Right cardiac atrium (tissue), 5 donors: ENCODE measurements at regions not wholly inside any gene's neighbourhood (a gene's known extent, or its start where the extent isn't known, plus 50 kb on each side); places are given as distances from the start of the nearest gene placed in this dataset.
"Not testable (repeated sequence)": the region's sequence is repeated elsewhere in the genome, so short reads cannot be mapped to it uniquely, and the experiment has no call there.

ENCODE experiments used
- ATAC-seq, 2 donors: fragments of 200-7000 bp; cut with Tn5 transposase; one replicate each; pipeline versions ENCODE4 v1.8.0 to v1.9.1; 2020; ENCODE audit warnings: moderate library complexity in 2 of 2, mild to moderate bottlenecking in 1 of 2
- DNase-seq, 3 donors: peaks; one replicate each; pipeline ENCODE4 v3.0.0-alpha.2; 2020
- H3K27ac ChIP-seq: one replicate; pipeline ENCODE4 v1.5.1; 2013; ENCODE audit warnings: mild to moderate bottlenecking, low read length, control low read depth, moderate library complexity
- H3K27me3 ChIP-seq: one replicate; pipeline ENCODE4 v1.6.1; 2013; ENCODE audit not compliant: control insufficient read depth, insufficient read depth
- H3K4me1 ChIP-seq: one replicate; pipeline ENCODE4 v1.6.1; 2013; ENCODE audit warnings: low read length; ENCODE audit not compliant: control insufficient read depth, insufficient read depth
- H3K4me3 ChIP-seq: one replicate; pipeline ENCODE4 v1.5.1; 2013; ENCODE audit warnings: low read length, control low read depth
- H3K9me3 ChIP-seq: one replicate; pipeline ENCODE4 v1.6.1; 2013; ENCODE audit warnings: low read length; ENCODE audit not compliant: control insufficient read depth
- WGBS: extraction: QIAGEN DNeasy Blood & Tissue Kit; methylation state at CpG from one replicate; pipeline ENCODE4 v1.1.7; 2013; 5-methylcytosine and 5-hydroxymethylcytosine counted together
- intact Hi-C, 4 donors: fragments of 100-400 bp; cut with DNase I; formaldehyde crosslinking; loops; one replicate each; pipeline versions ENCODE4 v1.11.0 to v1.14.0; 2022 to 2023
- donor health status: healthy with polysubstance abuse.
- donor health status: DM: no; HTN: yes; CAD: no.
- donor health status: DM: no; HTN: no; CAD: no.
- donor health status: DM: no; HTN: yes; CAD: no; lungs with severe emphysema.
- donor health status: DM: yes; HTN: yes; CAD: no.

DNA sequence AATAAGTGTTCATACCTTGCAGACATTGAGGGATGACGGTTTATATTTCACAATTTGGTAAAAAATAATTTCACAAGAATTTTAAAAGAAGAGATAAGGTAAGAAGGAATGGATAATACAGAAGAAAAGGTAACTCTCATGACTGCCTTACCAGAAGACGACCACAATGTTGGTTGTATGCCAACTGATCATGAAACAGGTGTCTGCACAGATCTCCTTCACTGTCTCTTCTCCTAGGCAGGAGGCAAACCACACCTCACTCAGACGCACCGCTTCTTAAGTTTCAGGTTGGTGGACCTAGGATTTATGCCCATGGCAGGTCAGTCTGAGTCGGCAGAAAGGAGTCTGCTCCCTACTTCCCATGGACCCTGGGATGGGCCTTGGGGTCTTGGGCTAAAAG lies 177.2 kb downstream of the VSIG4 start:
- Histone ChIP-seq H3K27ac (no peak overlapping the region), H3K4me3 (no peak overlapping the region), H3K4me1 (no peaks in the 10 kb centered on the region), H3K27me3 (no peaks in the 10 kb centered on the region), H3K9me3 (no peaks in the 10 kb centered on the region)
- DNase-seq (no peak), ATAC-seq (no peak)
- WGBS: 92% methylated on average over 5 of the region's 5 CpGs
- intact Hi-C loops: no loop called here

DNA sequence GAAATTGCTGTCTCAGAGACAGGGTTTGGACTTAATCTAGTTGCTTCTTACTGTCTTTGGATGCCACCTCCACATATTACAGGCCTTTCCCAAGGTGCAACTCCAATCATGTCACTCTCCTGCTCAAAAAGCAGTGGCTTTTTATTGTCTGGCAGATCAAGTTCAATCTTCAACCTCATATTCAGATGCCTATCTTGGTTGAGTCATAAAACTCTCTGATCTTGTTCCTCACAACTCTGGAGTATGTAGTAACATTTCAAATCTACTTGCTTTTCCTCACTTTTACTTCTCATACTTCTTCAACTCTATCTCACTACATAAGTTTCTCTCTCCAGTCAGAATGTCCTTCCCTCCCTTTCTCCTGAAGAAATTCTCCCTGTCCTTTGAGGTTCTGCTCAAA lies 180.6 kb downstream of the VSIG4 start:
- intact Hi-C loops: no loop called here
- Histone ChIP-seq H3K27ac (no peak overlapping the region), H3K9me3 (no peaks in the 10 kb centered on the region), H3K4me1 (no peaks in the 10 kb centered on the region), H3K27me3 (no peaks in the 10 kb centered on the region), H3K4me3 (no peak overlapping the region)
- ATAC-seq (no peak), DNase-seq (no peak)

DNA sequence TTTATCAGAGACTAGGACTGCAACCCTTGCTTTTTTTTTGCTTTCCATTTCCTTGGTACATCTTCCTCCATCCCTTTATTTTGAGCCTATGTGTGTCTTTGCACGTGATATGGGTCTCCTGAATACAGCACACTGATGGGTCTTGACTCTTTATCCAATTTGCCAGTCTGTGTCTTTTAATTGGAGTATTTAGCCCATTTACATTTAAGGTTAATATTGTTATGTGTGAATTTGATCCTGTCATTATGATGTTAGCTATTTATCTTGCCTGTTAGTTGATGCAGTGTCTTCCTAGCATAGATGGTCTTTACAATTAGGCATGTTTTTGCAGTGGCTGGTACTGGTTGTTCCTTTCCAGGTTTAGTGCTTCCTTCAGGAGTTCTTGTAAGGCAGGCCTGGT lies 185.4 kb downstream of the VSIG4 start:
- ATAC-seq, H3K9me3 ChIP-seq, DNase-seq, intact Hi-C loops, H3K4me1 ChIP-seq, H3K4me3 ChIP-seq, H3K27me3 ChIP-seq, H3K27ac ChIP-seq: not testable (repeated sequence)
- 75% methylated on average over 1 of the region's 1 CpG for WGBS

DNA sequence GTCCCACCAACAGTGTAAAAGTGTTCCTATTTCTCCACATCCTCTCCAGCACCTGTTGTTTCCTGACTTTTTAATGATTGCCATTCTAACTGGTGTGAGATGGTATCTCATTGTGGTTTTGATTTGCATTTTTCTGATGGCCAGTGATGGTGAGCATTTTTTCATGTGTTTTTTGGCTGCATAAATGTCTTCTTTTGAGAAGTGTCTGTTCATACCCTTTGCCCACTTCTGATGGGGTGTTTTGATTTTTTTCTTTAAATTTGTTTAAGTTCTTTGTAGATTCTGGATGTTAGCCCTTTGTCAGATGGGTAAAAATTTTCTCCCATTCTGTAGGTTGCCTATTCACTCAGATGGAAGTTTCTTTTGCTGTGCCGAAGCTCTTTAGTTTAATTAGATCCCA lies 183.9 kb downstream of the MSN start:
- H3K4me3 ChIP-seq, ATAC-seq, H3K27ac ChIP-seq, H3K9me3 ChIP-seq, H3K27me3 ChIP-seq, H3K4me1 ChIP-seq, DNase-seq, intact Hi-C loops: not testable (repeated sequence)
- 90% methylated on average over 1 of the region's 1 CpG for WGBS

DNA sequence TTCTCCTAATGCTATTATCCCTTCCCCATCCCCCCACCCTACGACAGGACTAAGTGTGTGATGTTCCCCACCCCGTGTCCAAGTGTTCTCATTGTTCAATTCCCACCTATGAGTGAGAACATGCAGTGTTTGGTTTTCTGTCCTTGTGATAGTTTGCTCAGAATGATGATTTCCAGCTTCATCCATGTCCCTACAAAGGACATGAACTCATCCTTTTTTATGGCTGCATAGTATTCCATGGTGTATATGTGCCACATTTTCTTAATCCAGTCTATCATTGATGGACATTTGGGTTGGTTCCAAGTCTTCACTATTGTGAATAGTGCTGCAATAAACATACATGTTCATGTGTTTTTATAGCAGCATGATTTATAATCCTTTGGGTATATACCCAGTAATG lies 183.4 kb downstream of the MSN start:
- intact Hi-C loops, H3K4me3 ChIP-seq, ATAC-seq, H3K27ac ChIP-seq, H3K4me1 ChIP-seq, DNase-seq, H3K27me3 ChIP-seq, H3K9me3 ChIP-seq: not testable (repeated sequence)
- WGBS: 80% methylated on average over 2 of the region's 2 CpGs

DNA sequence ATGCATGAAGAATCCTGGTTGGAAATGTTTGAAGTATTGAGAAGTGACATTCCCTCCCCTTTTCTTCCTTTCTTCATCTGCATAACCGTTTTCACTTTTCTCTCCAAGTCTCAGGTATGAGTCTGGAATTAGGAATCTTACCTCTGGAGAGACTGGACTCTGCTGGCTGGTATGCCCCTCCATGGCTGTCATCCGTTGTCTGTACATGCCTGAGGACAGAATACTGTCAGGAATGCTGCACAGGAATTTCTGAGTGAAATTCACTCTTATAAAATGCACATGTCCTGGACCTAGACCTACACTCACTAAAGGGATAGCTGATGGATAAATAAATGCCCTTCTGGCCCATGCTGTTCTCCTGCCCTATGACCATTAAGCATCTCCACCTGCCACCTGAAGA lies 179.5 kb downstream of the MSN start:
- intact Hi-C loops: no loop called here
- DNase-seq (no peak), ATAC-seq (no peak)
- 64% methylated on average over 2 of the region's 2 CpGs for WGBS
- no peak overlapping the region for H3K27ac ChIP-seq
- H3K9me3 ChIP-seq: no peaks in the 10 kb centered on the region
- no peak overlapping the region for H3K4me3 ChIP-seq
- H3K27me3 ChIP-seq: no peaks in the 10 kb centered on the region
- H3K4me1 ChIP-seq: no peaks in the 10 kb centered on the region

DNA sequence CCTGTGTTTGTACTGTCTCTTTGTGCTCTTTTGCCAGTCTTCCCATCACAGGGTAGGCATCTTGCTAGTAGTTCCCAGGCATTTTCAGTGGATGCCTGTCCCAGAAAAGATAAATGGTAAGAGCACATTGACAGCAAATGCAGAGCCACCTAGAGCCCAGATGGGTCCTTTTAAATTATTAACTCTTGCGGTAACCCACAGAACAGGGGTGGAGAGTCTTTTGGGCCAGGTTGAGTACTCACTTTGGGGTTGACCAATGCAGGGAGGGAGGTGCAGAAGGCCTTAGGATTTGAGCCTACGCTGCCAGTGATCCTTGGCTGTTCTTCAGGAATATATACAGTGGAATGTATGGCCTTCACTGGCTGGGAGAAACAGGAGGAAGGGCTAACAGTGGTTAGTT lies 173.8 kb downstream of the MSN start:
- no peak overlapping the region for H3K4me3 ChIP-seq
- DNase-seq (no peak), ATAC-seq (no peak)
- H3K9me3 ChIP-seq: no peaks in the 10 kb centered on the region
- no peaks in the 10 kb centered on the region for H3K27me3 ChIP-seq
- intact Hi-C loops: no loop called here
- WGBS: 88% methylated on average over 2 of the region's 2 CpGs
- H3K27ac ChIP-seq: no peak overlapping the region
- H3K4me1 ChIP-seq: no peaks in the 10 kb centered on the region

DNA sequence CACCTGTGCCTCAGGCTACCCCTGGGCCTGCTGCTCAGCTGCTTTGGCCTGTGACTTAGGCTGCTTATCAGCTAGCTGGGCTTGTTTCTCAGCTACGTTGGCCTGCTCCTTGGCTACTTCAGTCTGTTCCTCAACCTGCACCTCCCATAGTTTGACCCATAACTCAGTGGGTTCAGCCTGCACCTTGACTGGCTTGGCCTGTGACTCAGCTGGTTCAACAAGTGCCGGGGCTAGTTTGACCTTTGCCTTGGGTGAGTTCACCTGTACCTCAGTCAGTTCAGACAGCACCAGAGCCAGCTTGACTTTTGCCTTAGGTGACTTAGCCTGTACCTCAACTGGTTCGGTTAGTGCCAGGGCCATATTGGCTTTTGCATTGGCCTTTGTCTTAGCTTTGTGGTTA lies 171.2 kb downstream of the MSN start:
- no peak overlapping the region for H3K27ac ChIP-seq
- WGBS: 86% methylated on average over 3 of the region's 3 CpGs
- ATAC-seq: no peak
- no peak overlapping the region for H3K4me3 ChIP-seq
- H3K9me3 ChIP-seq: no peaks in the 10 kb centered on the region
- intact Hi-C loops: no loop called here
- no peaks in the 10 kb centered on the region for H3K27me3 ChIP-seq
- no peak for DNase-seq
- H3K4me1 ChIP-seq: no peaks in the 10 kb centered on the region

DNA sequence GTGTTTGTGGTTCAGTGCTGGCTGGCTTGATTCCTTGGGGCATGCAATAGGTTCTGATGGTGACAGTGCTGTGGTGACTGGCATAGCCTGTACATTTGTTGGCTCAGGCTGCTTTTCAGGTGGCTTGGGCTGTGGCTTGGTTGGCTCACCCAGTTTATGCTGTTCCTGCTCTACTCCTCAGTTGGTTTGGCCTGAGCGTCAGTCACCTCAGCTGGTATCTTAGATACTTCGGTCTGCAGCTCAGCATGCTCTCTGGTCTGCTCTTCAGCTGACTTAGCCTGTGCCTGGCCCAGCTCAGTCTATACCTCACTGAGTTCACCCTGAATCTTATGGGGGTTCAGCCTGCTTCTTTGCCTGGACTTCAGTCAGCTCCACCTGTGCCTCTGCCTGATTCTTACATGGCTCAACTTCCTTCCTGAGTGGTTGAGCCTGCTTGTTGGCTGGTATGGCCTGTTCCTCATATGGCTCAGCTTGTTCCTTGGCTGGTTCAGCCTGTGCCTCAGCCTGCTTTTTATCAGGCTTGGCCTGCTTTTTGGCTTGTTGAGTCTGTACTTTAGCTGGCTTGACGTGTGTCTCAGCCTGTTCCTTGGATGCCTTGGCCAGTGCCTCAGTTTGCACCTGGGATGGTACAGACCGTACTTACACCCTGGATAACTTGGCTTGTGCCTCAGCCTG lies 170.6 kb downstream of the MSN start:
- DNase-seq (no peak), ATAC-seq (no peak)
- H3K4me1 ChIP-seq: no peaks in the 10 kb centered on the region
- H3K27me3 ChIP-seq: no peaks in the 10 kb centered on the region
- H3K27ac ChIP-seq: no peak overlapping the region
- no peaks in the 10 kb centered on the region for H3K9me3 ChIP-seq
- no peak overlapping the region for H3K4me3 ChIP-seq
- WGBS: 83% methylated on average over 4 of the region's 4 CpGs
- intact Hi-C loops: no loop called here

DNA sequence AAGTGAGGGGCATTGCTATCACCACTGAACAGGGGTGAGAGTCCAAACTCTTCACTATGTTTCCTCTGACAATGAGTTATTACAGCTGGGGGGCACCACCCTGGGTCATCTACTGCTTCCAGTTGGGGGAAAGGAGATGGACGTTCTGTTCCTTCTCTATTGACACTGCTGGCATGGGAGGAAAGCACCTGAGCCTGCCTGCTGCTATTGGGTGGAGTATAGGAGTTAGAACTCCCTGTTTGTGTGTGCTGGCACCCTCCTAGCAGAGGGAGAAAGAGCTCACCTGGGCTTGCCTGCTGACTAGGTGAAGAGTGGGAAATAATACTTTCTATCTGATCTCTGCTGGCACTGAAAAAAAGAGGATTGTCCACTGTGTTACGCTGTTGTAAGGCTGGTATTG lies 163.8 kb downstream of the MSN start:
- no peak for ATAC-seq
- 70% methylated on average over 2 of the region's 2 CpGs for WGBS

DNA sequence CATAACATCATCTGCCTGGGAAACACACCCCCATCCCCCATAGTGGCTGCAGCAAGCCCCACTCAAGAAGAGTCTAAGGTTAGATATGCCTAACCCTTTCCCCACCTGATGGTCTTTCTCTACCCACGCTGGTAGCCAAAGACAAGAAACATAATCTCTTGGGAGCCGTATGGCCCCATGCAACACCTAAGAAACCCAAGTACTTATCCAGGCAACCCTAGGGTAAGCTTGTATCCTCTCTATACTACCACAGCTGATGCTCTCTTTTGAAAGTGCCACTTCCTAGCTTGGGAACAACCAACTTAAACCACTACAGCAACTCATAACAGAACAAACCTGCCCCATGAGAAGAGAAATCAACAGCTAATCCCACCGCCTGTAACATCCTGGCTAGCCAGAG lies 161.1 kb downstream of the MSN start:
- no peak overlapping the region for H3K4me3 ChIP-seq
- intact Hi-C loops: no loop called here
- H3K9me3 ChIP-seq: no peaks in the 10 kb centered on the region
- no peak for DNase-seq
- no peak overlapping the region for H3K27ac ChIP-seq
- no peaks in the 10 kb centered on the region for H3K4me1 ChIP-seq
- no peaks in the 10 kb centered on the region for H3K27me3 ChIP-seq
- no peak for ATAC-seq
- 80% methylated on average over 3 of the region's 3 CpGs for WGBS

More for the DNA sequence above, 163.8 kb downstream of the MSN start:
- intact Hi-C loops: no loop called here
- Histone ChIP-seq H3K4me1 (no peaks in the 10 kb centered on the region), H3K27me3 (no peaks in the 10 kb centered on the region), H3K4me3 (no peak overlapping the region), H3K27ac (no peak overlapping the region), H3K9me3 (no peaks in the 10 kb centered on the region)
- no peak for DNase-seq

DNA sequence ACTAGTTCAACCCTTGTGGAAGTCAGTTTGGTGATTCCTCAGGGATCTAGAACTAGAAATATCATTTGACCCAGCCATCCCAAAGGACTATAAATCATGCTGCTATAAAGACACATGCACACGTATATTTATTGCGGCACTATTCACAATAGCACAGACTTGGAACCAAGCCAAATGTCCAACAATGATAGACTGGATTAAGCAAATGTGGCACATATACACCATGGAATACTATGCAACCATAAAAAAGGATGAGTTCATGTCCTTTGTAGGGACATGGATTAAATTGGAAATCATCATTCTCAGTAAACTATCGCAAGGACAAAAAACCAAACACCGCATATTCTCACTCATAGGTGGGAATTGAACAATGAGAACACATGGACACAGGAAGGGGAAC lies 157.8 kb downstream of the MSN start:
- 87% methylated on average over 4 of the region's 4 CpGs for WGBS
- intact Hi-C loops, H3K4me1 ChIP-seq, H3K4me3 ChIP-seq, H3K27me3 ChIP-seq, H3K9me3 ChIP-seq, ATAC-seq, H3K27ac ChIP-seq, DNase-seq: not testable (repeated sequence)
